IMR-90 (cell line): ENCODE measurements at regions not wholly inside any gene's neighbourhood (a gene's known extent, or its start where the extent isn't known, plus 50 kb on each side); places are given as distances from the start of the nearest gene placed in this dataset.

Experiments
- CTCF ChIP-seq: conservative IDR thresholded peaks from 2 replicates; pipeline ENCODE4 v1.5.1; 2012; ENCODE audit warnings: mild to moderate bottlenecking, low read depth, low read length, improper control_type of control experiment
- ELK1 ChIP-seq: fragments of 150-350 bp; IDR thresholded peaks from 2 replicates; pipeline ENCODE4 v1.6.1; 2016; ENCODE audit warnings: low read depth, mild to moderate bottlenecking, low read length, moderate library complexity, borderline replicate concordance
- FOS ChIP-seq: fragments of 150-350 bp; IDR thresholded peaks from 2 replicates; pipeline ENCODE4 v1.6.1; 2016; ENCODE audit warnings: low read depth, low read length
- POLR2A ChIP-seq: IDR thresholded peaks from 2 replicates; pipeline ENCODE4 v1.6.1; 2012; ENCODE audit warnings: mild to moderate bottlenecking, low read depth, low read length
- RAD21 ChIP-seq: IDR thresholded peaks from 2 replicates; pipeline ENCODE4 v1.6.1; 2012; ENCODE audit warnings: low read length, improper control_type of control experiment
- SMC3 ChIP-seq: fragments of 150-350 bp; IDR thresholded peaks from 2 replicates; pipeline ENCODE4 v1.6.1; 2016; ENCODE audit warnings: low read depth, mild to moderate bottlenecking, antibody characterized with exemption, low read length, moderate library complexity
- USF2 ChIP-seq: fragments of 150-350 bp; IDR thresholded peaks from 2 replicates; pipeline ENCODE4 v1.6.1; 2017; ENCODE audit warnings: mild to moderate bottlenecking, antibody characterized with exemption, low read length, low read depth

GRCh38 chr5:165360366-165360765 is 1854.9 kb downstream of the MAT2B start:
- no peak for TF ChIP-seq ELK1
- TF ChIP-seq CTCF: no peak
- no peak for TF ChIP-seq RAD21
- no peak for TF ChIP-seq POLR2A
- TF ChIP-seq FOS: no peak
- no peak for TF ChIP-seq USF2
- TF ChIP-seq SMC3: no peak
